Mesothelial cell of epicardium (in vitro differentiated cells): ENCODE measurements at regions not wholly inside any gene's neighbourhood (a gene's known extent, or its start where the extent isn't known, plus 50 kb on each side); places are given as distances from the start of the nearest gene placed in this dataset.
A peak's percentile ranks its signal among the peaks of the same experiment; 100 is the strongest.

Experiments used
- DNase-seq, 2 experiments: peaks; one replicate each; pipeline ENCODE4 v3.0.0; 2021; ENCODE audit warnings: low spot score in 2 of 2; ENCODE audit not compliant: unreplicated experiment in 2 of 2
- H3K27ac Mint-ChIP-seq: 2 replicates; pipeline ENCODE4 v1.8.0; 2021; ENCODE audit warnings: mixed read lengths
- H3K27me3 Mint-ChIP-seq: 2 replicates; pipeline ENCODE4 v1.8.0; 2021; ENCODE audit warnings: low read depth, mixed read lengths
- H3K36me3 Mint-ChIP-seq: 2 replicates; pipeline ENCODE4 v1.8.0; 2021; ENCODE audit warnings: mixed read lengths
- H3K4me1 Mint-ChIP-seq: 2 replicates; pipeline ENCODE4 v1.8.0; 2021; ENCODE audit warnings: mixed read lengths
- H3K4me3 Mint-ChIP-seq: 2 replicates; pipeline ENCODE4 v1.8.0; 2021; ENCODE audit warnings: mild to moderate bottlenecking, moderate library complexity, mixed read lengths
- H3K9me3 Mint-ChIP-seq: 2 replicates; pipeline ENCODE4 v1.8.0; 2021; ENCODE audit warnings: mixed read lengths
- CTCF ChIP-seq: fragments of 200-600 bp; sonication (generic); IDR thresholded peaks from one replicate; pipeline ENCODE4 v1.5.0; 2021; ENCODE audit warnings: antibody characterized with exemption; ENCODE audit not compliant: unreplicated experiment

- TF ChIP-seq CTCF, result no peak
- no peaks in the 10 kb centered on the region for H3K36me3 Mint-ChIP-seq
- H3K27ac Mint-ChIP-seq, result no peak overlapping the region
- no peak overlapping the region for H3K4me3 Mint-ChIP-seq
- no peaks in the 10 kb centered on the region for H3K27me3 Mint-ChIP-seq
- peaks cover 10% of the 10 kb centered on the region for H3K4me1 Mint-ChIP-seq
- H3K9me3 Mint-ChIP-seq, result no peaks in the 10 kb centered on the region
- no peak for DNase-seq
These were observed 97.4 kb upstream of the NEDD9 start for GRCh38 chr6:11329726-11330412.

- H3K36me3 Mint-ChIP-seq, result no peaks in the 10 kb centered on the region
- H3K4me3 Mint-ChIP-seq, result no peak overlapping the region
- no peak for DNase-seq
- H3K27ac Mint-ChIP-seq, result peak overlapping the region; percentile 58
- no peak for TF ChIP-seq CTCF
- H3K9me3 Mint-ChIP-seq, result no peaks in the 10 kb centered on the region
- H3K27me3 Mint-ChIP-seq, result no peaks in the 10 kb centered on the region
- peaks cover 17% of the 10 kb centered on the region for H3K4me1 Mint-ChIP-seq
These were observed 96.3 kb upstream of the NEDD9 start for GRCh38 chr6:11328613-11329247.

GRCh38 chr6:11327961-11328360 is 95.5 kb upstream of the NEDD9 start:
- Mint-ChIP-seq H3K4me1 (peaks cover 17% of the 10 kb centered on the region), H3K27me3 (no peaks in the 10 kb centered on the region), H3K4me3 (no peak overlapping the region), H3K36me3 (no peaks in the 10 kb centered on the region), H3K9me3 (no peaks in the 10 kb centered on the region), H3K27ac (no peak overlapping the region)
- no peak for TF ChIP-seq CTCF
- no peak for DNase-seq

- no peak overlapping the region for H3K27ac Mint-ChIP-seq
- H3K4me3 Mint-ChIP-seq, result no peak overlapping the region
- TF ChIP-seq CTCF, result no peak
- no peaks in the 10 kb centered on the region for H3K36me3 Mint-ChIP-seq
- no peaks in the 10 kb centered on the region for H3K9me3 Mint-ChIP-seq
- no peaks in the 10 kb centered on the region for H3K27me3 Mint-ChIP-seq
- peaks cover 16% of the 10 kb centered on the region for H3K4me1 Mint-ChIP-seq
- no peak for DNase-seq
These were observed 93.6 kb upstream of the NEDD9 start for GRCh38 chr6:11326116-11326515.

- no peaks in the 10 kb centered on the region for H3K9me3 Mint-ChIP-seq
- no peak overlapping the region for H3K27ac Mint-ChIP-seq
- H3K4me3 Mint-ChIP-seq, result no peak overlapping the region
- TF ChIP-seq CTCF, result no peak
- no peak for DNase-seq
- H3K27me3 Mint-ChIP-seq, result no peaks in the 10 kb centered on the region
- H3K36me3 Mint-ChIP-seq, result no peaks in the 10 kb centered on the region
- H3K4me1 Mint-ChIP-seq, result peaks cover 11% of the 10 kb centered on the region
These were observed 92.1 kb upstream of the NEDD9 start for GRCh38 chr6:11324453-11325015.
